GM19035 (cell line): ENCODE measurements at regions not wholly inside any gene's neighbourhood (a gene's known extent, or its start where the extent isn't known, plus 50 kb on each side); places are given as distances from the start of the nearest gene placed in this dataset.

Source experiments
- ATAC-seq: cut with Tn5 transposase; IDR thresholded peaks from one replicate; pipeline ENCODE4 v1.9.1; 2021; ENCODE audit not compliant: unreplicated experiment

DNA sequence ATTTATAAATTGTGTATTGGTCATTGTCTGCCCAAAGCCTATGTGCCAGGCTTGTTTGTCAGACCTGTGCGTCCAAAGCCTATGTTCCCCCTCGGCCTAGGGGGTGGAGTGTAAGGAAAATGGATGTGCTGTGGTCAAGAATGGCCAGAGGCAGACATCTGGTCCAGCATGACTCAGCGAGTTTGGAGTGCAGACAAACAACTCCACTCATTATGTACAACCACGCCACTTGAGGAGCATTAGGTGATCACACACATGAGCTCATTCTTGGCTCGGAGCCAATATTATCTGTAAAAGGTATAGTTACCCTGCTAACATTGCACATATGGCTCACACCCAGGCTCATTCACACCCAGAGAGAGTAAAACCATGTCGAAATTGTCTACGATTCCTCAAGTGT is 1047.6 kb upstream of the ADGRL4 start:
- no peak for ATAC-seq

DNA sequence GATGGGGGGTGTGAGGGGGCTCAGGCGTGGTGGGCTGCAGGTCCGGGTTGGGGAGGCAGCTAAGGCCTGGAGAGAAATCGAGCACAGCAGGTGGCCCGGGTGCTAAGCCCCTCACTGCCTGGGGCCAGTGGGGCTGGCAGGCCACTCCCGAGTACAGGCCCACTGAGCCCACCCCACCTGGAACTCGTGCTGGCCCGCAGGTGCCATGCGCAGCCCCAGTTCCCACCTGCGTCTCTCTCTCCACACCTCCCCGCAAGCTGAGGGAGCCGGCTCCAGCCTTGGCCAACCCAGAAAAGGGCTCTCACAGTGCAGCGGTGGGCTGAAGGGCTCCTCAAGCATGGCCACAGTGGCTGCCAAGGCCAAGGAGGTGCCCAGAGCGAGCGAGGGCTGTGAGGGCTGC is 1047.1 kb upstream of the ADGRL4 start:
- ATAC-seq: no peak

DNA sequence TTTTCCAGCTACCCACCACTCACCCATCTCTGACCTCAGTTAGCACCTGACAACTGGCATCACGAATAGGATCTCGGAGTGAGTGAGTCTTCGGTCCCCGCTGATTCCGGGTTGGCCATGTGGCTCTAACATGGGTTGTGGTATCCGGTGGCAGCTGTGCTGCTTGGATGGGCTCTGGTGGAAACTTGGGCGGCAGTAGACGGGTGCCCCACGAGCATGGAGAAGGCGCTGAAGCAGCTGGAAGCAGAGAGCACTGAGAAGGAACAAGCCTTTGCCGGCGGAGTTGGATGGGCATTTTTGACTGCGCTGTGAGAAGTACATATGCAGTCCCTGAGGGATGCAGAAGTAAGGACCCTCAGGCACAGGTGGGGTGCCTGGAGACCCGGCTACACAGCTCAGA is 1044.0 kb upstream of the ADGRL4 start:
- no peak for ATAC-seq

DNA sequence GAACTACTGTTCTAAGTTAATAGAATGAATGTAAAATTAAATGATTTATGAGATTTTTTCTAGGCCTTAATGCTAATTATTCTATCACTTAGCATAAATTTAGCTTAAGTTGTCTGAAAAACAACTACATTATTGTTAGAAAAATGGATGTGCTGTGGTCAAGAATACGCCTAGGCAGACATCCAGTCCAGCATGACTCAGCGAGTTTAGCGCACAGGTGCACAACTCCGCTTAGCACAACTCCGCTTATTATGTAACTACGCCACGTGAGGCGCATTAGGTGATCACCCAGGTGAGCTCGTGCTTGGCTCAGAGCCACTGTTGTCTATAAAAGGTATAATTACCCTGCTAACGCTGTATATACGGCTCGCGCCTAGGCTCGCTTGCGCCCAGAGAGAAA is 1043.6 kb upstream of the ADGRL4 start:
- no peak for ATAC-seq

DNA sequence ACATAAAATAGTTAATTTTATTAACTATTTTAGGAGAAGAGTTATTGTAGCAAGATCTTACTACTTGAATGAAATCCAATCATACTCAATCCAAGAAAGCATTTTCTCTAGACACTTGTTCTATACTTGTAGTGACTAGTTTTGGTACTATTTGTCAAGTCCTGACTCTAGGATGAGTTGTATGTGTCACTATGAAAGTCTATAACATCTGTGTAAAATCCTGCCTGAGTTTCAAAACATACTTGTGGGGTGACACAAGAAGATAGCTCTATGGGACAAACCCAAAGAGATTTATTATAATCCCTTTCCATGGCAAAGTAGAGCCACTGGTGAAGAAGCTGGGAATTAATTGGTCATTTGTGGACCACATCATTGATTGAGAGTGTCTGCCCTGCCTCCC is 1042.2 kb upstream of the ADGRL4 start:
- ATAC-seq: no peak

DNA sequence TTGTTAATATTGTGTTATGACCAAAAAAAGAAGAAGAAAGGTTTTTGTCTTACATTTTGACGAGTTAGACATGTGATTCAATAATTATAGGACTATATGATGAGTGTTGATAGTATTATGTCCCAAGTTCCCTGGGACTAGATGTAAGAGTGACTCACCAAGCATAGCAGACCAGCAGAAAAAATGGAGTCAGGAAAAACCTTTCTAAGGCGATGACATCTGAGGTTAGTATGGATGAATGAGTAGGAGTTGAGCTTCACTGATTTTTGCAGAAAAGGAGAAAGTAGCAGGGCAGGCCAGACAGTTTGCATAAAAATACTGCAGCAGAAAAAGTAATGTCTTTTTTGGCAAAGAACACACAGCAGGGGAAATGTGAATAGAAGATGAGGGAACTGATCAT is 1041.3 kb upstream of the ADGRL4 start:
- ATAC-seq: no peak

DNA sequence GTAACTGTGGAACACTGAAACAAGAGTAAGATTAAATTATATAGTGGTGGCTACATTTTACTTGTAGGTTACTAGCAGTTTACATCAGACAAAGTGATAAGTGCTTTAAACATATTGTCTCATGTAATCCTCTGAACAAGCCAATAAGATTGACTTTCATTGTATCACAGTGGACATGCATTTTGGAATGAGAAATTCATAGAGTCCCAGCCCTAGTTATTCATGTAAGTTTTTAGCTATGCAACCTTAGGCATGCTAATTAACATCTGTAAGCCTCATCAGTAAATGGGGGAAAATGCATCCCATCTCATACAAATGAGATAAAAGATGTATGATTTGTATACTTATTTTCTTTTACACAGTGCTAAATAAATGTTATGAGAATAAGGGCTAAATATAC is 1038.1 kb upstream of the ADGRL4 start:
- no peak for ATAC-seq

DNA sequence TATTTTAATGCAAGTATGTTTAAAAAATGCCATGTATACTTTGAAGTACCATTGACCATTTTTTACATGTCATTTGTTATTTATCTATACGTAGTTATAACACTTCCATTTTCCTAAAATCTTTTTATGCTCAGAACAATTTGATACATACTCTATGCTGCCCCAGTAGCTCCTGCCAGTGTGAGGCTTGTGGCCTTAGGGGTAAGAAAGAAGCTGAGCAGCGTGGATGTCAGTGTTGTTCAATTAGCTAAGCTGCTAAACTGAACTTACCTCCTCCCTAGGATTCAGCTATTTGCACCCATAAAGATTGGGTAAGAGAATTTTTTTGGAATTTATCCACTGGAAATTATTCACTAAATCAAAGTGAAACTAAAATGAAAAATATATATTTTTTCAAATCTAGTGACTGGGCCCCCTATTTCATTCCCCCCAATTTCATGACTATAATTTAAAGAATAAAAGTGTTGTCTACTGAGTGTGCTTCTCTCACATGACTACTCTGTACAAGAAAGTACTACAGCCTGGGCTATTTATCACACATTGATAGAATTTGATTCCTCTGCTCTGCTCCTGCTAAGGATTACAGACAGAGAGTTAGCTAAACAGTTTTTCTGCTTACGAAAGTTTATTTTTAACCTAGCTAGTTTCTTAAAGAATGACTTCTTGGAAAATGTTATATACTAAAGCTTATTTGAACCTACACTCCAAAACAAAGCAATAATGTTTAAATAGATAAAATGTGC is 1030.3 kb upstream of the ADGRL4 start:
- no peak for ATAC-seq

DNA sequence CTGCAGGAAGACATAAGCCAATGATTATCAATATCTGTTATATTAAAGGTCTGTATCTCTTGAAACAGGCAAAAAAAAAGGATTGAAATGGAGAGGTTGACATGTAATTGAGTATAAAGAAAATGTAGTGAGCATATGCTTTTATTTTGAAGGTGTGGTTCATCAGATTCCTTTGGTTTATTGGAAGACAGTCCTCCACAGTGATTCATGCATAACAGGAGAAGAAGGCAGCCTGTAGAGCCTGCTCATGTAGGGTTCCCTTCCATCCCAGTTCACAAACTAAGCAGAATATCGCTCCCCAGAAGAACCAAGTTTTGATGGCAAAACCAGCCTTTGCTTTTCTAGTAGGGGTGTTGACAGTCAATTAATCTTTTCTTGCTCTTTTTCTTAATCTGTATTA is 1016.8 kb upstream of the ADGRL4 start:
- ATAC-seq: no peak

DNA sequence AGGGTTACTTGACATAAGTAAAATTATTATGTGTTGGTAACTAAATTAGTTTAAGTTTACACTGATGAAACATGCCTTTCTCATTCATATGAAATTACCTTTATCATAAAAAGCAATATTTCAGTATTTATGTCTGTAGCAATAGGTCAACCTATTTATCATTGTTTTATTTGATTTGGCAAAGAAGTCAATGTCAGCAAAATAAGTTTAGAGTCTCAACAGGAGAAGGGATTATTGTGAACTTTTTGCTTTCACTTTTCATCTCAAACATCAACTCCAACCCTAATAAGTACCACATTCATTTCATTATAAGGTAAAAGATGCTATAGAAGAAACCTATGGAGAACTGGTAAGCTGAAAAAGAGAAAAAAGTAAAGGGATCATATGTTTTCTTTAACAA is 1015.4 kb upstream of the ADGRL4 start:
- no peak for ATAC-seq

DNA sequence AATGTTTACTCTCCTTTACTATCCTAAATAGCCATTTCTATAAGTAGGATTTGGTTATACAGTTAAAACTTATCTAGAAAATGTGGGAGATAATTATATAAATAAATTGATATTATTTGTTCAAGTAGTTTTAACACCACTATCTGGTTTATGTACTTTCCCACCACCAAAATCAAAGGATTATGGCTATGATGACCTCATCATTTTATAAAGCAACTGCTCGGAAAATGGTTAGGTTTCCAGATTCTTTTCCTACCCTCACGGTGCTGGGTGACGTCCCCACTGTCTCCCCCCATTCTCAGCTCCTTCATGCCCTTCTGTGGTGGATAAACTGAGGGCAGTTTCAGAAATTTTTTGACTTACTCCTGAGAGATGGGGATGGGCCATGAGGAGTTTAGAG is 1011.8 kb upstream of the ADGRL4 start:
- no peak for ATAC-seq

DNA sequence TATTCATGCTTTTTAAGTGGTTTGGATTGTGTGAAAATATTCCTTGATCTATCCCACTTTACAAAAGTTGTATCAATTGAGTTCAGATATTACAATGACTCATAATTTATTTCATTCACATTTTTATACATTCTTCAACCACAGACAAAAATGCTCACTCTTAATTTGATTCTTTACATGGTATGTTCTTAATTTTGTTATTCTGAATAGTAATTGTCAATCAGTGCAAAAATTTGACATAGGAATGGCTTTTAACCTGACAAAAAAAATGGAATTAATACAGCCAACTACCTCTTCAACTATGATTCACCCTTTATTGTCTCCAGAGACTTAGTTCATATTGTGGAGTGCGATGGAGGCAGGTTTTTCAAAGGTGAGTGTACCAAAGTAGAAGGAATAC is 1002.4 kb upstream of the ADGRL4 start:
- ATAC-seq: no peak

DNA sequence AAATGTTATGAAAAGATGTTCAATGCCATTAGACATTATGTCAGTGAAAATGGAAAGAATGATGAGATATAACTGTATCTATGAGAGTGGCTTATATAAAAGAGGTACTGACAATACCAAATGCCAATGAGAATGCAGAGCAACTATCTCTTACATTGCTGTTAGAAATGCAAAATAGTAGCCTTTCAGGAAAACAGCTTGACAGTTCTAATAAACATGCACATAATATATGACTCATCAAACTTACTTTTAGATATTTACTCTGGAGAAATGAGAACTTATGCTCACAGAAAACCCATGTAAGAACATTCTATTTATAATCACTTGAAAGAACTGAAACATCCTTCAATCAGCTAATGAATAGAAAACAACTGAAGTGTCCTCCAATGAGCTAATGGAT is 996.7 kb upstream of the ADGRL4 start:
- no peak for ATAC-seq

DNA sequence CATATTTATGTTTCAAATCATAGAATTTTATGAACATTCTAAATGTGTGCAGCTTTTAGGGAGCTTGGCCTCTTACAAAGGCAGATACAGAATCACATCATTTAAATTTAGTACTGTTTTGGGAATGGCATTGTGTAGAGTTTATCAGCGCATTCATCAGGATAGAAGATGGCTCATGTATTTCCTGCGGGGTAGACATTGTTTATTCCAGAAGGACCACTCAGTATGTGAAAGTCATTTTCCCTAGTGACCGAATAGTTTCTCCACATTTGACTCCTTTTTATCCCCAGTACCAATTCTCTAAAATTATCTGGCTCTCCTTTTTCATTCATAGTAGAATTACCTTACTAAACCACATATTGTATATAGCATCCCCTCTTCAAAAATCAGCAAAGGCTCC is 981.9 kb upstream of the ADGRL4 start:
- no peak for ATAC-seq

DNA sequence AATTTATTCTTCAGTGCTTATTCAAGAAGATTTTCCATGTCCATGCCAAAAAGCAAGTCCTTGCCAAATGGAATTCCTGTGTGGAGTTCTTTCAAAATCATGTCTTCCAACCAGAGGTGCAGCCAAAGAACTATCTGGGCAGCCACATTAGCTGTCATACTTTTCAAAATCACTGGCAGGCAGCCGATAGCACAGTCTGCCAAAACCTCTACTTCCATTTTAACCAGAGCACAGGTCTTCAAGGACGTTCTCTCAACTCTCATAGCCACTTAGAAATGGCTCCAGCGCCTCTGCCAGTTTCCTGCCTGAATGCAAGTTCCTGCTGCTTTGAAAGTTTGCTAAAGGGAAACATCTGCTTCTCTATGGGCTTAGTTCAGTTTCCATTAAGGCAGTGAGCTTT is 975.7 kb upstream of the ADGRL4 start:
- no peak for ATAC-seq

DNA sequence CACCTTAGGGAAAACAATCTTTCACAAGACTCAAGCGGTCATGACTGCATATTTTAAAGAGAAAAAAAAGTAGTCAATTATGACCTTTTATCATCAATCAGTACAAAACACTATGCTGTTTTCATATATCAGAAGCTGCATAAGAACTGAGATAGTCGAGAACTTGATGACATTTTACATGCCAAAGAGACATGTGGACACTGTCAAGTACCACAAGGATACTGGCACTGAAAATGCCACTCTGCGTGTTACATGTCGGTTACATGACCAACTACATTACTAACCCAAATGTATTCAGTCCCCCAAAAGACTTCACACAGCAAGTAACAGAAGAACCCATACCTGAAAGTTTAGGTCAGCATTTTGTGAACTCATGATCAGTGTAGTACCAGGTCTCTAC is 975.0 kb upstream of the ADGRL4 start:
- no peak for ATAC-seq

DNA sequence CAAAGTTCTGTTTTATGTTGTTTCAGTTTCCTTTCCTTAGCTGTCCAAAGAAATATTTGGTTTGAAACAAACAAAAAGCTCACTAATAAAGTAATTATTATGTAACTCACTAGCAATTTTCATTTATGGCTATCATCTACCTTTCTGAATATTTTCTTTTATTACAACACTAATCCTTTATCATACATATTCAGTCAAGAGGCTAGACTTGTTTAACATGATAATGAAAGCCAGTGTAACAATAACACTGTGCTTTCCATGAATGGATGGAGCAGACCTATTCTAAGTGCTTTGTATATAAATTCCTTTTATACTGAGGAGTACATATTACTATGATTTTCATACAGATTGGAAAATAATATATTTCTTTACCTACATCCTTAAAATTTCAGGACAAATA is 972.8 kb upstream of the ADGRL4 start:
- ATAC-seq: no peak

DNA sequence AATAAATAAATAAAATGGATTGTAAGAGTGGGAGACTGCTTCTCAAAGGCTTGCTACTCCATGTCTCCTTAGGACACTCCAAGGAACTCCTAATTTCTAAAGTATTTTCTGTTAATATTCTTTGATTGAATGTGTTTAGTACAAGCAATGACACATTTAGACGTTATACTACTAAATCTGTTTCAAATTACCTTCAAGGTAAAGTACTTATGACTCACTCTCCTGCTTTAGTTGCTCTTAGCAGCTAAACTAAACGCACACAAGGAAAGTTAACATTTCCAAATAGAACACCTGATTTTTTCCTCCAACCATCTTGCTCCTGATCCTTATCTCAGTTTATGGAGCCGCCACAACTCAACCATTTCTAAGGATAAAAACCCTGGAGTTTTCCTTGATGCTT is 969.8 kb upstream of the ADGRL4 start:
- no peak for ATAC-seq

DNA sequence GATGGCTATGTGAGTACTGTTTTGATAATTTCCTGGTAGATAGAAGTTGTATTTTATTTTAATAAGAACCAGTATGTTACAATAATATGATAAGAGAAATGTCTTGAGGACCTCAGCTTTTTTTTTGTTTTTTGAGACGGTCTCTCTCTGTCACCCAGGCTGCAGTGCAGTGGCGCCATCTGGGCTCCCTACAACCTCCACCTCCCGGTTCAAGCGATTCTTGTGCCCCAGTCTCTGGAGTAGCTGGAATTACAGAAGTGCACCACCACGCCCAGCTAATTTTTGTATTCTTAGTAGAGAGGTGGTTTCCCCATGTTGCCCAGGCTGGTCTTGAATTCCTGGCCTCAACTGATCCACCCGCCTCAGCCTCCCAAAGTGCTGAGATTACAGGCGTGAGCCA is 968.1 kb upstream of the ADGRL4 start:
- no peak for ATAC-seq

DNA sequence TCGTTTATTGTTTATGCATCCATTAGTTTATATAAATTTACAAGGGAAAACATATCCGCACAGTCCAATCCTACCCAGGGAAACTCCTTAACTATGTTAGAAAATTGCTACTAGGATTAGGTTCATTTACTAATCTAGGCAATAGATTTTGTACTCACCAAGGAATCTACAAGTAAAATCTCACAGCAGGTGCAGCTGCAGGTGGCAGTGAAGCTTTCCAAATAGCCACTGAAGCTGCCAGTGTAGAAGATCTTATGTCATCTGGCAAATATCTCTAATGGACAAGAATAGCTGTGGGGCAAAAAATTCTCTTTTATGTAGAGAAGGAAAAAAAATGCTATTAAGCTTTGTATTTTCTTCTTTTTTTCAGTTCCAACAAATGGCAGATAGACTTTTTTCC is 963.4 kb upstream of the ADGRL4 start:
- ATAC-seq: no peak

DNA sequence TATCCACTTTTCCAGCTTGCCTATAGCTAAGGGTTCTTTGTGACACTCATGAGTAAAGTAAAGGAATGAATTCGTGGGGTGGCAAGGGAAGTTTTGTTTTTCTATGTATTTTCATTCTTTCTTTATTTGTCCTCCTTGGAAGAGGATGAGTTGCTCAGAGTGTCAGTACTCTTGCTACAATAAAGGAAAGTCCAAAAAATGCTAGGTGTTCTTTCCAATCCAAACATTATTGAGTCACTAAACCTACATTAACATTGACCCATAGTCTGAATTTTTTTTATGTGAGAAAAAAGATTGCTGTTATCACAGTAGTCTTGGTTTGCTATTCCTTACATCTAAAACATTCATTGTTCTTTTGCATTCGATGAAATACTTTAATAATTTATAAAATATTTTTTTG is 959.9 kb upstream of the ADGRL4 start:
- ATAC-seq: no peak

DNA sequence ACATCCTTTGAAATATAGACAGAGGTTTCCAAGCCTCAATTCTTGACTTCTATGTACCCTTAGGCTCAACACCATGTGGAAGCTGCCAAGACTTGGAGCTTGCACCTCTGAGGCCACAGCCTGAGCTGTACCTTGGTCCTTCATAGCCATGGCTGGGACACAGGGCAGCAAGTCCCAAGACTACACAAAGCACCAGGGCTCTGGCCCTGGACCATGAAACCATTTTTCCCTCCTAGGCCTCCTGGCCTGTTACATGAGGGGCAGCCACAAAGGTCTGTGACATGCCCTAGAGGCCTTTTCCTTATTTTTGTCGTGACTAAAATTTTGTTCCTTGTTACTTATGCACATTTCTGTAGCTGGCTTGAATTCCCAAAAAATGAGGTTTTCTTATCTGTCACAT is 953.1 kb upstream of the ADGRL4 start:
- ATAC-seq: no peak

DNA sequence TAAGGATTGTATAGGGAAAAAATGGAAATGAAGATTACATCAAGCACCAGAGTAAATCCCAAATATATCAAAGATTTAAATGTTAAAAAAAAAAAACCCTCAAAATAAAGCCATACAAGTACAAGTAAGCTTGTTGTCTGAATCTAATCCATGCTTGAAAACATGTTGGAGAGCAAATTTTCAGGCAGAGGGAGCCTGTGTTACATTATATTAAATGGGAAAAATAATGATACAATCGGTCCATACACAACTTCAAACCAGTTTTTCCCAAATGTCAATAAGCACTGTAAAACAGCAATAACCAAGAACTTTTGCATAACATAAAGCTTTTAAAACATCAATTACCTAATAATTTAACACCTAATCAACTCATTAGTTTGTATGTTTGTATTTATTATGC is 949.4 kb upstream of the ADGRL4 start:
- ATAC-seq: no peak

DNA sequence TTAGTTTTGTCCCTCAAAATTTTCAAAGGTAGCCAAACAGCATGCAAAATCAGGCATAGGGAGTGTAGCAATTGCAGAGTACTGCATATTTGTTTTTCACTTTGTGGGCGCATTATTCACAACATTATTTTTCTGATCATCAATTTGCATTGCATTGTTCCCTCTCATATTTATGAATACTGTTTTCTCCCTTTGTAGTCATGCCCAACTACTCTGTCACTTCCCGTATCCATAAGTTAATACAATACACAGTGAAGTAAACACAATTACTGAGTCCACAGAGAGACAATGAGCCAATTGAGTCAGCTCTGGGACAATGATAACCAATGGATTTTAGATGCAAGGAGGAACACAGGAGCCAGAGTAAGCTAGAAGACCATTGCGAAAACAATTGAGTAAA is 944.0 kb upstream of the ADGRL4 start:
- no peak for ATAC-seq
